ENCODE measurements at regions not wholly inside any gene's neighbourhood (a gene's known extent, or its start where the extent isn't known, plus 50 kb on each side); places are given as distances from the start of the nearest gene placed in this dataset.

GRCh38 chr12:46917821-46918220, 92.0 kb upstream of the SLC38A4 start:
- Histone ChIP-seq H2BK15ac (ENCODE audit: low read depth, low read length) (no peak overlapping the region), H4K5ac (ENCODE audit: insufficient read length, low read depth, low read length) (no peak overlapping the region), H3K23me2 (ENCODE audit: insufficient read length, low read depth, low read length, poor library complexity, severe bottlenecking) (no peaks in the 10 kb centered on the region), H4K91ac (ENCODE audit: insufficient read length, low read depth, low read length) (no peak overlapping the region), H3K79me1 (ENCODE audit: insufficient read depth, low read depth, low read length, poor library complexity, severe bottlenecking) (no peaks in the 10 kb centered on the region), H2BK120ac (ENCODE audit: low read depth, low read length, poor library complexity, severe bottlenecking) (no peak overlapping the region), H3K4me2 (ENCODE audit: insufficient read depth, insufficient read length, low read length) (no peak overlapping the region), H3K23ac (ENCODE audit: insufficient read length, low read depth, low read length) (no peak overlapping the region), H4K20me1 (ENCODE audit: control insufficient read depth, insufficient read depth, insufficient read length) (no peaks in the 10 kb centered on the region), H2BK5ac (ENCODE audit: insufficient read length, low read length) (no peak overlapping the region), H3K79me2 (ENCODE audit: insufficient read depth, low read length) (no peaks in the 10 kb centered on the region), H3K56ac (ENCODE audit: insufficient read length, low read depth, low read length) (no peak overlapping the region), H3K9ac (ENCODE audit: extremely low read depth, insufficient read length, low read length) (no peak overlapping the region), H2AFZ (ENCODE audit: low read length) (no peak overlapping the region), H3K14ac (ENCODE audit: insufficient read depth, low read length) (no peak overlapping the region), H3K4ac (ENCODE audit: low read depth, low read length) (no peak overlapping the region), H3K9me3 (ENCODE audit: control insufficient read depth, low read depth, low read length) (no peaks in the 10 kb centered on the region), H2BK20ac (ENCODE audit: low read depth, low read length, poor library complexity, severe bottlenecking) (no peak overlapping the region), H3T11ph (ENCODE audit: low read length) (no peak overlapping the region), H3K27me3 (ENCODE audit: insufficient read depth, low read length) (no peaks in the 10 kb centered on the region), H2AK5ac (ENCODE audit: insufficient read length, low read length) (no peak overlapping the region), H3K4me1 (ENCODE audit: insufficient read depth, low read length) (no peaks in the 10 kb centered on the region), H3K18ac (ENCODE audit: insufficient read length, low read depth, low read length) (no peak overlapping the region), H3K27ac (ENCODE audit: insufficient read length, low read depth, low read length) (no peak overlapping the region), H2BK12ac (ENCODE audit: insufficient read length, low read depth, low read length) (no peak overlapping the region), H4K8ac (replicated peaks; ENCODE audit: insufficient read length, low read depth, low read length) (no peak overlapping the region)
- no CpG with 5 or more reads among the region's 4 CpGs for WGBS (ENCODE audit: extremely low coverage, insufficient read length, low lambda C conversion rate)
- no peak for TF ChIP-seq CTCF (conservative IDR thresholded peaks at IDR 0.05)
- Mint-ChIP-seq H3K27ac (no peak overlapping the region), H3K4me1 (no peaks in the 10 kb centered on the region), H3K4me3 (no peak overlapping the region), H3K36me3 (ENCODE audit: insufficient read depth in 1 of 3, low read depth in 3 of 3) (no peaks in the 10 kb centered on the region; a peak in 1 of 7 replicates), H3K27me3 (ENCODE audit: low read depth) (no peaks in the 10 kb centered on the region), H3K9me3 (no peaks in the 10 kb centered on the region)
- DNase-seq, result no peak

Measured in H9 (cell line).